ENCODE measurements at regions not wholly inside any gene's neighbourhood (a gene's known extent, or its start where the extent isn't known, plus 50 kb on each side); places are given as distances from the start of the nearest gene placed in this dataset.

DNA sequence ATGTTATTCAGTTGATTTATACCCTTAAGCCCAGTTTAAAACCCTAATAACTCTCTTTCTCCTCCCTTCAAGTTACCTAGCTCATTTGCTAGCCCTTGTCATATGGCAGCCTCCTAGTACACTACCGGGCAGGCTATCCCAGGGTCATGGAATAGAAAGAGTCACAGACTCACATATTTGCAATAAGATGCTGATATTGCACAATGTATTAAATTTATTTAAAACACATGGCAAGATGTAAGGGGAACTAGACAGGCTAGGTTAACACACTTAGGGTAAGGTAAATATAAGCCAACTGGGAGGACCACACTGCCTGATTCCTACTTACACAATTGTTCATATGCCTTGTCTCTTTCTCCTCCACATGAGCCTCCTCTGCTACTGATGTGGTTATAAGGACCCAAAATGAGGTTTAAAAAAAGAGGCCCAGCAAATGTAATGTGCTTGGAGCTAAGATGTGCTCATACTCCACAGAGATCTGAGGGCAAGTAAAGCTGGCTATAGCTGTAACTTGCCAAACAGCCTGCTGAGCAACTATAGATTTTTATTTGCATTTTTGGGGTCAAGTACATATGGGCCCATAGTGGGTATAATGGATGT lies 130.0 kb downstream of the ENC1 start:
- Histone ChIP-seq H3K36me3 (ENCODE audit: control insufficient read depth, insufficient read depth, low read length) (no peaks in the 10 kb centered on the region), H3K4me3 (ENCODE audit: low read depth, low read length) (no peak overlapping the region), H3K27me3 (replicated peaks; ENCODE audit: control insufficient read depth, insufficient read depth, low read length) (no peaks in the 10 kb centered on the region), H3K4me1 (peaks cover 18% of the 10 kb centered on the region), H3K9me3 (no peaks in the 10 kb centered on the region)
- no peak overlapping the region for H3K4me3 Mint-ChIP-seq (ENCODE audit: unreplicated experiment)
- no TSS peak for BruUV-seq (replicated peaks)
- DNase-seq: no peak
- no peak overlapping the region for H3K27ac Mint-ChIP-seq (ENCODE audit: unreplicated experiment)
- H3K27me3 Mint-ChIP-seq (ENCODE audit: insufficient read depth, unreplicated experiment): no peaks in the 10 kb centered on the region
- no peaks in the 10 kb centered on the region for H3K36me3 Mint-ChIP-seq (ENCODE audit: insufficient read depth, unreplicated experiment)
- TF ChIP-seq, protein P1, sequence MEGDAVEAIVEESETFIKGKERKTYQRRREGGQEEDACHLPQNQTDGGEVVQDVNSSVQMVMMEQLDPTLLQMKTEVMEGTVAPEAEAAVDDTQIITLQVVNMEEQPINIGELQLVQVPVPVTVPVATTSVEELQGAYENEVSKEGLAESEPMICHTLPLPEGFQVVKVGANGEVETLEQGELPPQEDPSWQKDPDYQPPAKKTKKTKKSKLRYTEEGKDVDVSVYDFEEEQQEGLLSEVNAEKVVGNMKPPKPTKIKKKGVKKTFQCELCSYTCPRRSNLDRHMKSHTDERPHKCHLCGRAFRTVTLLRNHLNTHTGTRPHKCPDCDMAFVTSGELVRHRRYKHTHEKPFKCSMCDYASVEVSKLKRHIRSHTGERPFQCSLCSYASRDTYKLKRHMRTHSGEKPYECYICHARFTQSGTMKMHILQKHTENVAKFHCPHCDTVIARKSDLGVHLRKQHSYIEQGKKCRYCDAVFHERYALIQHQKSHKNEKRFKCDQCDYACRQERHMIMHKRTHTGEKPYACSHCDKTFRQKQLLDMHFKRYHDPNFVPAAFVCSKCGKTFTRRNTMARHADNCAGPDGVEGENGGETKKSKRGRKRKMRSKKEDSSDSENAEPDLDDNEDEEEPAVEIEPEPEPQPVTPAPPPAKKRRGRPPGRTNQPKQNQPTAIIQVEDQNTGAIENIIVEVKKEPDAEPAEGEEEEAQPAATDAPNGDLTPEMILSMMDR (IDR thresholded peaks at IDR 0.05; ENCODE audit: insufficient read depth in 1 of 2, low read depth in 1 of 2, low read length in 1 of 2, severe bottlenecking in 1 of 2, unreplicated experiment in 1 of 2): no peak
- ChIA-PET POLR2A (no interaction called here), CTCF (no interaction called here)
- peaks cover 10% of the 10 kb centered on the region for H3K9me3 Mint-ChIP-seq (ENCODE audit: unreplicated experiment)
- intact Hi-C loops (cut with micrococcal nuclease; ENCODE audit: unreplicated experiment): no loop called here
- peaks cover 13% of the 10 kb centered on the region for H3K4me1 Mint-ChIP-seq (ENCODE audit: low read depth, unreplicated experiment)

DNA sequence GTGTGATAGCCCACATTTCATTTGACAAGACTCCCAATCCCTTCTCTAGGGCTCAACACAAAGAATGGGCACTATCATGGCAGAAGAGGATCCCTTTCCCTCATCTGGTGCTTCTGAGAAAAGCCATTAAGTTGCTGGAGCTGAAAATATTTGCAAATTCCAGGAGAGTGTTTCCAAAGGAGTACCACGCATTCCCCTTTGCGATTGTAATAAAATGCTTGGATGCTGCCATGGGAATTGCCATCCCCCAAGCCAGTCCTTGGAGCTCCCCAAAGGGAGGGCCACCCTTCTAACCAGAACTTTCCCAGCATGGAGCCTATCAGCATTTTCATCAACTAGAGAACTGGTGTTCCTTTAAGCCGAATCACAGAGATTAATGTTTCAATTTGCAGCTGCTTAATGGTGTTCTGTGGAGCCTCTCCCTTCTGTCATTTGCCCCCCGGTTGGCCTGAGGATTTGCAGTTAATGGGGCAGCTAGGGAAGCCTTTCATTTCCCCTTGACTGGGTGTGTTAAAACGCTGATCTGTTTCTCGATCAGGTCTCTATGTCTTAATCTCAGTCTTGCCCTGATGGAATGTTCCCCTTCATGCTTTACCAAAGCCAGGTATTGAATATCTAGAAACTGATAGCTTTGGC lies 133.0 kb downstream of the ENC1 start:
- Mint-ChIP-seq H3K9me3 (ENCODE audit: unreplicated experiment) (peaks cover 18% of the 10 kb centered on the region), H3K36me3 (ENCODE audit: insufficient read depth, unreplicated experiment) (no peaks in the 10 kb centered on the region), H3K27me3 (ENCODE audit: insufficient read depth, unreplicated experiment) (no peaks in the 10 kb centered on the region), H3K4me3 (ENCODE audit: unreplicated experiment) (no peak overlapping the region), H3K27ac (ENCODE audit: unreplicated experiment) (no peak overlapping the region), H3K4me1 (ENCODE audit: low read depth, unreplicated experiment) (peaks cover 14% of the 10 kb centered on the region)
- H3K4me3 ChIP-seq (ENCODE audit: low read depth, low read length): no peak overlapping the region
- intact Hi-C loops (cut with micrococcal nuclease; ENCODE audit: unreplicated experiment): no loop called here
- ChIA-PET CTCF (interaction anchor here (0.9 kb wide), 1 partner anchor 73 kb away, joined by 3 read pairs; no protein-coding TSS in a partner anchor), POLR2A (no interaction called here)
- TF ChIP-seq, protein P1 (IDR thresholded peaks at IDR 0.05; ENCODE audit: insufficient read depth in 1 of 2, low read depth in 1 of 2, low read length in 1 of 2, severe bottlenecking in 1 of 2, unreplicated experiment in 1 of 2): no peak
- H3K9me3 ChIP-seq: no peaks in the 10 kb centered on the region
- BruUV-seq (replicated peaks): no TSS peak
- H3K4me1 ChIP-seq: peaks cover 12% of the 10 kb centered on the region
- no peak for DNase-seq
- no peaks in the 10 kb centered on the region for H3K27me3 ChIP-seq (replicated peaks; ENCODE audit: control insufficient read depth, insufficient read depth, low read length)
- no peaks in the 10 kb centered on the region for H3K36me3 ChIP-seq (ENCODE audit: control insufficient read depth, insufficient read depth, low read length)

DNA sequence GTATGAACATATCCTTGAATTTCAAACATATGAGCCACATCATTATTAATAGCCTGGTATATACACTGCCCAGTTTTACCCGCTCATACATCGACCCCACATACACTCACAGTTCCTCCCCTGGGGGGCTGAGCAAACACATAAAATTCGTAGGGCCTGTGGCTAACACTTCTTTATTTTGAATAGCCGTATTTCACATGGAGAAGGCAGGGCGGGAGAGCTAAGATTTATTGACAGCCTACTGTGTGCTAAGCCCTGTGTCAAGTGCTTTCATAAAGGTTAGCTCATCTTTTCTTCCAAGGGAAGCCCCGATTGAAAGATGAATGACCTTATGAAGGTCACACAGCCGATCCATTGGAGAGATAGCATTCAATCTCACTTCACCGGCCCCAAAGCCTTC lies 134.4 kb downstream of the ENC1 start:
- no TSS peak for BruUV-seq (replicated peaks)

More for the DNA sequence above, 134.4 kb downstream of the ENC1 start:
- Mint-ChIP-seq H3K27ac (ENCODE audit: unreplicated experiment) (no peak overlapping the region), H3K9me3 (ENCODE audit: unreplicated experiment) (peaks cover 18% of the 10 kb centered on the region), H3K27me3 (ENCODE audit: insufficient read depth, unreplicated experiment) (no peaks in the 10 kb centered on the region), H3K36me3 (ENCODE audit: insufficient read depth, unreplicated experiment) (no peaks in the 10 kb centered on the region), H3K4me1 (ENCODE audit: low read depth, unreplicated experiment) (peaks cover 23% of the 10 kb centered on the region), H3K4me3 (ENCODE audit: unreplicated experiment) (no peak overlapping the region)
- ChIA-PET POLR2A (no interaction called here), CTCF (no interaction called here)
- Histone ChIP-seq H3K27me3 (replicated peaks; ENCODE audit: control insufficient read depth, insufficient read depth, low read length) (no peaks in the 10 kb centered on the region), H3K4me1 (peaks cover 25% of the 10 kb centered on the region), H3K9me3 (no peaks in the 10 kb centered on the region), H3K36me3 (ENCODE audit: control insufficient read depth, insufficient read depth, low read length) (no peaks in the 10 kb centered on the region), H3K4me3 (ENCODE audit: low read depth, low read length) (no peak overlapping the region)
- TF ChIP-seq, protein P1 (IDR thresholded peaks at IDR 0.05; ENCODE audit: insufficient read depth in 1 of 2, low read depth in 1 of 2, low read length in 1 of 2, severe bottlenecking in 1 of 2, unreplicated experiment in 1 of 2): no peak
- no peak for DNase-seq
- intact Hi-C loops (cut with micrococcal nuclease; ENCODE audit: unreplicated experiment): no loop called here
